ENCODE measurements at regions not wholly inside any gene's neighbourhood (a gene's known extent, or its start where the extent isn't known, plus 50 kb on each side); places are given as distances from the start of the nearest gene placed in this dataset.

DNA sequence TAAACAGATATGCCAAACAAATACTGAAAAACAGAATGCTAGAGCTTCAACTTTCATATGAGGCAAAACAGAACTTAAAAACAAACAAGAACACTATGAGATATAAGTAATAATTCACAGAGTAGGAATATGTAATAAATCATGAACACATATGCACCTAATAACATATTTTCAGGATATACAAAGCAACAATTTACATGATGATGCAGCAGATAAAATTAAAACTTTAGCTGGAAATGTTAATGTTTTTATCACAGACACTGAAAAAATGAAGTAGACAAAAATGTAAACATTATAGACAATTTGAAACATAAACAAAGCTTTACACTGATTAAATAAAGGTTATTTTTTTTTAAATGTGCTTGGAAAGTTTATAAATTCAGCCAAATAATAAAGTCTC, 443.1 kb upstream of the NFIA start:
- no peaks in the 10 kb centered on the region for H3K9me3 ChIP-seq
- no peaks in the 10 kb centered on the region for H3K27me3 ChIP-seq
- H3K36me3 ChIP-seq, result no peaks in the 10 kb centered on the region
- no peak overlapping the region for H3K27ac ChIP-seq
- no peak overlapping the region for H3K4me3 ChIP-seq
- no peaks in the 10 kb centered on the region for H3K4me1 ChIP-seq
- no peak for DNase-seq (ENCODE audit: low spot score in 2 of 2)
- TF ChIP-seq EP300 (IDR thresholded peaks at IDR 0.05), result no peak
- TF ChIP-seq, protein P1, sequence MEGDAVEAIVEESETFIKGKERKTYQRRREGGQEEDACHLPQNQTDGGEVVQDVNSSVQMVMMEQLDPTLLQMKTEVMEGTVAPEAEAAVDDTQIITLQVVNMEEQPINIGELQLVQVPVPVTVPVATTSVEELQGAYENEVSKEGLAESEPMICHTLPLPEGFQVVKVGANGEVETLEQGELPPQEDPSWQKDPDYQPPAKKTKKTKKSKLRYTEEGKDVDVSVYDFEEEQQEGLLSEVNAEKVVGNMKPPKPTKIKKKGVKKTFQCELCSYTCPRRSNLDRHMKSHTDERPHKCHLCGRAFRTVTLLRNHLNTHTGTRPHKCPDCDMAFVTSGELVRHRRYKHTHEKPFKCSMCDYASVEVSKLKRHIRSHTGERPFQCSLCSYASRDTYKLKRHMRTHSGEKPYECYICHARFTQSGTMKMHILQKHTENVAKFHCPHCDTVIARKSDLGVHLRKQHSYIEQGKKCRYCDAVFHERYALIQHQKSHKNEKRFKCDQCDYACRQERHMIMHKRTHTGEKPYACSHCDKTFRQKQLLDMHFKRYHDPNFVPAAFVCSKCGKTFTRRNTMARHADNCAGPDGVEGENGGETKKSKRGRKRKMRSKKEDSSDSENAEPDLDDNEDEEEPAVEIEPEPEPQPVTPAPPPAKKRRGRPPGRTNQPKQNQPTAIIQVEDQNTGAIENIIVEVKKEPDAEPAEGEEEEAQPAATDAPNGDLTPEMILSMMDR (IDR thresholded peaks at IDR 0.05), result no peak
- no peak for TF ChIP-seq POLR2A (IDR thresholded peaks at IDR 0.05)
- no peak for TF ChIP-seq POLR2AphosphoS5 (IDR thresholded peaks at IDR 0.05)

DNA sequence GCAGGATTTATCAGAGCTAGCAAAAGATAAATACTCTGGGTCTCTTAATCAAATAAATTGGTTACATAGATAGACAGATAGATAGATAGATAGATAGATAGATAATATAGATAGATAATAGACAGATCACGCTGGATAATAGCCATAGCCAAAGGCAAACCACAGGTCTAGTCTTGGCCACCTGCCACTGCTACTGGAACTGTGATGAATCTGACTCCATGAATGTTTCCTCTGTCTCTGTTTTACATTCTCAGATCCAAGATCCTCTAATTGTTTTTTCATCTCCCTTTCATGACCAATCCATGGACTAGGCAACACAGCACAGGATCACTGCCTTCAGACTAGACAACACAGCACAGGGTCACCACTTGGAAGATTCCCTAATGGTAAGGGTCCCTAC, 444.7 kb upstream of the NFIA start:
- Histone ChIP-seq H3K4me1 (no peaks in the 10 kb centered on the region), H3K27me3 (no peaks in the 10 kb centered on the region), H3K27ac (no peak overlapping the region), H3K36me3 (no peaks in the 10 kb centered on the region), H3K9me3 (no peaks in the 10 kb centered on the region), H3K4me3 (no peak overlapping the region)
- WGBS, result 37% methylated on average over 1 of the region's 1 CpG
- no peak for DNase-seq (ENCODE audit: low spot score in 2 of 2)
- no peak for TF ChIP-seq EP300 (IDR thresholded peaks at IDR 0.05)
- TF ChIP-seq, protein P1 (IDR thresholded peaks at IDR 0.05), result no peak
- TF ChIP-seq POLR2AphosphoS5 (IDR thresholded peaks at IDR 0.05), result no peak
- TF ChIP-seq POLR2A (IDR thresholded peaks at IDR 0.05), result no peak

DNA sequence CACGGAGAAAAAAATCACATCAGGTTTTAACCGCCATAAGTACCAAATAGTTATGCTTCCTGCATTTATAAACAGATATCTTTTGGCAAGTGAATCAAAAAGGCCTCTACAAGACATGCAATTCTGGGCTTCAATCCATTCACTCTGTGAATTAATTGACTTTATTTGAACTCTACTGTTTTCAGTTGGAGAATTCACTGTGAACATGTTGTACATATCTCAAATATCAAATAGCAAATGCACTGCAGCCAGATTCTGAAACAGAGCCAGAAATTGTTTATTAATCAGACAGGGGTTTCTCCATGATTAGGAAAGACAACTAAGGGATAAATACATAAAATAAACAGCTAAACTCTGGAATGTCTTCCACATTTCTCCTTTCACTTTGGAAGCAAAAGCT, 445.4 kb upstream of the NFIA start:
- Histone ChIP-seq H3K36me3 (no peaks in the 10 kb centered on the region), H3K27ac (no peak overlapping the region), H3K4me1 (no peaks in the 10 kb centered on the region), H3K4me3 (no peak overlapping the region), H3K9me3 (no peaks in the 10 kb centered on the region), H3K27me3 (no peaks in the 10 kb centered on the region)
- WGBS, result 51% methylated on average over 2 of the region's 2 CpGs
- no peak for DNase-seq (ENCODE audit: low spot score in 2 of 2)
- no peak for TF ChIP-seq POLR2AphosphoS5 (IDR thresholded peaks at IDR 0.05)
- no peak for TF ChIP-seq EP300 (IDR thresholded peaks at IDR 0.05)
- TF ChIP-seq, protein P1 (IDR thresholded peaks at IDR 0.05), result no peak
- no peak for TF ChIP-seq POLR2A (IDR thresholded peaks at IDR 0.05)

DNA sequence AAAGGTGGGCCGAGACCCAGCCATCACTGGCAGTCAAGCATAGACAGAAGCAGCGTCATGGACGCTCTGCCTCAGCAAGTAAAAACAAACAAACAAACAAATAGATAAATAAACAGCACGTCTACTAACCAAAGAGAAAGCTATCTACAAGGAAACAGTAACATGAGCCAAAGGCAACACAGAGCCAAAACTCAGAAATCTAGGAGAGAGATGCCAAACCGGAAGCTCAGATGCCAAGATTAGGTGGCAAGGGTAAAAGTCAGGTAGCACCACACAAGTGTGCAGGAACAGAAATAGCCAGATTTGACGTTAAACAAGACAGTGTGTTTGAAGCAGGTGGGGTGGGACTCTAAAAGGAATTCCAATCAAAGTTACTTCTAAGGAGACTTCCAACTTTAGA, 448.3 kb upstream of the NFIA start:
- Histone ChIP-seq H3K4me1 (no peaks in the 10 kb centered on the region), H3K27ac (no peak overlapping the region), H3K27me3 (no peaks in the 10 kb centered on the region), H3K36me3 (no peaks in the 10 kb centered on the region), H3K4me3 (no peak overlapping the region), H3K9me3 (no peaks in the 10 kb centered on the region)
- DNase-seq (ENCODE audit: low spot score in 2 of 2), result no peak
- 57% methylated on average over 6 of the region's 6 CpGs for WGBS
- TF ChIP-seq, protein P1 (IDR thresholded peaks at IDR 0.05), result no peak
- TF ChIP-seq POLR2AphosphoS5 (IDR thresholded peaks at IDR 0.05), result no peak
- TF ChIP-seq EP300 (IDR thresholded peaks at IDR 0.05), result no peak
- no peak for TF ChIP-seq POLR2A (IDR thresholded peaks at IDR 0.05)

DNA sequence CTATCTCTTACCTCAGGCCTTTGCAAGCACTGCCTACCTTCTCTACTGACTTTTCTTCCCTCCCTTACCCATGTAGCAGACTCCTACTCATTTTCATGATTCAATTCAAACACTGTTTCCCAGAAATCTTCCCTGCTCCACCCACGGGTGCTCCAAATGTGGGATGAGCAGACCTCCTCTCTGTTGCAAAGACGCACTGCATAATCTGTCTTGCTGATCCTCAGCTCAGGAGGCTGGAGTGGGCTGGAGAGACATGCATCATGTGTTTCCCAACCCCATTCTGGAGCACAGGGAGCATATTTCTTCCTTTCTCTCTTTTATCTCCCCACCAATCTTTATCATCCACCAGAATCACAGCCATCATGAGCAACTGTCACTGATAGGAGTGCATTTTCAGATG, 459.9 kb upstream of the NFIA start:
- 90% methylated on average over 2 of the region's 2 CpGs for WGBS
- H3K36me3 ChIP-seq, result no peaks in the 10 kb centered on the region
- TF ChIP-seq, protein P1 (IDR thresholded peaks at IDR 0.05), result no peak
- TF ChIP-seq POLR2AphosphoS5 (IDR thresholded peaks at IDR 0.05) (no peak), POLR2A (IDR thresholded peaks at IDR 0.05) (no peak), EP300 (IDR thresholded peaks at IDR 0.05) (no peak)
- no peak overlapping the region for H3K4me3 ChIP-seq
- no peak for DNase-seq (ENCODE audit: low spot score in 2 of 2)
- no peaks in the 10 kb centered on the region for H3K27me3 ChIP-seq
- no peaks in the 10 kb centered on the region for H3K9me3 ChIP-seq
- peaks cover 8% of the 10 kb centered on the region for H3K4me1 ChIP-seq
- no peak overlapping the region for H3K27ac ChIP-seq

All from suprapubic skin (tissue), 4 donors.